Stomach (tissue), 4 donors: ENCODE measurements at regions not wholly inside any gene's neighbourhood (a gene's known extent, or its start where the extent isn't known, plus 50 kb on each side); places are given as distances from the start of the nearest gene placed in this dataset.
"Not testable (repeated sequence)": the region's sequence is repeated elsewhere in the genome, so short reads cannot be mapped to it uniquely, and the experiment has no call there.

Source experiments
- EP300 ChIP-seq: sonication (generic); formaldehyde crosslinking; IDR thresholded peaks from one replicate; pipeline ENCODE4 v1.6.1; 2017; ENCODE audit warnings: antibody characterized with exemption
- POLR2A ChIP-seq, 4 donors: fragments of 450-650 bp; IDR thresholded peaks; one replicate each; pipeline ENCODE4 v1.6.1; 2016; ENCODE audit warnings: antibody characterized with exemption in 4 of 4, control low read depth in 2 of 4, mild to moderate bottlenecking in 1 of 4, moderate library complexity in 1 of 4
- POLR2AphosphoS5 ChIP-seq, 3 donors: sonication (generic); formaldehyde crosslinking; IDR thresholded peaks; one replicate each; pipeline ENCODE4 v1.6.1; 2016; ENCODE audit warnings: antibody characterized with exemption in 3 of 3
- TF ChIP-seq, protein P1 (sequence below), 7 experiments: fragments of 450-650 bp in 4 of 7; fragments of 200-600 bp in 3 of 7; sonication (generic) in 3 of 7; IDR thresholded peaks; one replicate each; pipeline ENCODE4 v1.5.1; 2016 to 2019; ENCODE audit warnings: antibody characterized with exemption in 7 of 7, control low read depth in 2 of 7, mild to moderate bottlenecking in 1 of 7

DNA sequence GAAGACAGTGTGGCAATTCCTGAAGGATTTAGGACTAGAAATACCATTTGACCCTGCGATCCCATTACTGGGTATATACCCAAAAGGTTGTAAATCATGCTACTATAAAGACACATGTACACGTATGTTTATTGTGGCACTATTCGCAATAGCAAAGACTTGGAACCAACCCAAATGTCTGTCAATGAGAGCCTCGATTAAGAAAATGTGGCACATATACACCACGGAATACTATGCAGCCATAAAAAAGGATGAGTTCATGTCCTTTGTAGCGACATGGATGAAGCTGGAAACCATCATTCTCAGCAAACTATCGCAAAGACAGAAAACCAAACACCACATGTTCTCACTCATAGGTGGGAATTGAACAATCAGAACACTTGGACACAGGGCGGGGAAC lies 66.8 kb upstream of the VAMP7 start:
- TF ChIP-seq POLR2A (IDR thresholded peaks at IDR 0.05); POLR2AphosphoS5 (IDR thresholded peaks at IDR 0.05); EP300: not testable (repeated sequence)
- TF ChIP-seq, protein P1, sequence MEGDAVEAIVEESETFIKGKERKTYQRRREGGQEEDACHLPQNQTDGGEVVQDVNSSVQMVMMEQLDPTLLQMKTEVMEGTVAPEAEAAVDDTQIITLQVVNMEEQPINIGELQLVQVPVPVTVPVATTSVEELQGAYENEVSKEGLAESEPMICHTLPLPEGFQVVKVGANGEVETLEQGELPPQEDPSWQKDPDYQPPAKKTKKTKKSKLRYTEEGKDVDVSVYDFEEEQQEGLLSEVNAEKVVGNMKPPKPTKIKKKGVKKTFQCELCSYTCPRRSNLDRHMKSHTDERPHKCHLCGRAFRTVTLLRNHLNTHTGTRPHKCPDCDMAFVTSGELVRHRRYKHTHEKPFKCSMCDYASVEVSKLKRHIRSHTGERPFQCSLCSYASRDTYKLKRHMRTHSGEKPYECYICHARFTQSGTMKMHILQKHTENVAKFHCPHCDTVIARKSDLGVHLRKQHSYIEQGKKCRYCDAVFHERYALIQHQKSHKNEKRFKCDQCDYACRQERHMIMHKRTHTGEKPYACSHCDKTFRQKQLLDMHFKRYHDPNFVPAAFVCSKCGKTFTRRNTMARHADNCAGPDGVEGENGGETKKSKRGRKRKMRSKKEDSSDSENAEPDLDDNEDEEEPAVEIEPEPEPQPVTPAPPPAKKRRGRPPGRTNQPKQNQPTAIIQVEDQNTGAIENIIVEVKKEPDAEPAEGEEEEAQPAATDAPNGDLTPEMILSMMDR (IDR thresholded peaks at IDR 0.05): not testable (repeated sequence)
